Loucy (cell line): ENCODE measurements at regions not wholly inside any gene's neighbourhood (a gene's known extent, or its start where the extent isn't known, plus 50 kb on each side); places are given as distances from the start of the nearest gene placed in this dataset.

Experiments
- H2AFZ ChIP-seq: fragments of 200-600 bp; sonication (generic); 2 replicates; pipeline ENCODE4 v1.6.0; 2016; ENCODE audit warnings: antibody characterized with exemption, mild to moderate bottlenecking, low read length, moderate library complexity
- H3F3A ChIP-seq: fragments of 200-600 bp; 2 replicates; pipeline ENCODE4 v1.6.0; 2016; ENCODE audit warnings: antibody characterized with exemption, low read depth, mild to moderate bottlenecking
- H3K27me3 ChIP-seq: fragments of 200-600 bp; sonication (generic); 2 replicates; pipeline ENCODE4 v1.6.1; 2014; ENCODE audit warnings: low read length, mild to moderate bottlenecking; ENCODE audit not compliant: insufficient read depth, poor library complexity, severe bottlenecking
- H3K36me3 ChIP-seq: fragments of 200-600 bp; sonication (generic); 2 replicates; pipeline ENCODE4 v1.6.1; 2016; ENCODE audit warnings: low read length; ENCODE audit not compliant: insufficient read depth
- H3K4me1 ChIP-seq: fragments of 200-600 bp; sonication (generic); 2 replicates; pipeline ENCODE4 v1.5.1; 2014; ENCODE audit warnings: low read length, mild to moderate bottlenecking; ENCODE audit not compliant: insufficient read depth, poor library complexity, severe bottlenecking
- H3K4me2 ChIP-seq: fragments of 200-600 bp; sonication (generic); 2 replicates; pipeline ENCODE4 v1.6.0; 2014; ENCODE audit warnings: antibody characterized with exemption, low read length, low read depth, mild to moderate bottlenecking; ENCODE audit not compliant: poor library complexity, severe bottlenecking
- H3K4me3 ChIP-seq: fragments of 200-600 bp; sonication (generic); 2 replicates; pipeline ENCODE4 v1.5.1; 2014; ENCODE audit warnings: low read length, mild to moderate bottlenecking, mixed read lengths; ENCODE audit not compliant: poor library complexity, severe bottlenecking
- H3K79me2 ChIP-seq: fragments of 200-600 bp; sonication (generic); 2 replicates; pipeline ENCODE4 v1.6.1; 2014; ENCODE audit warnings: low read length; ENCODE audit not compliant: insufficient read depth
- H3K9ac ChIP-seq: fragments of 200-600 bp; sonication (generic); 2 replicates; pipeline ENCODE4 v1.6.0; 2014; ENCODE audit warnings: mild to moderate bottlenecking, low read depth, low read length, moderate library complexity; ENCODE audit not compliant: poor library complexity, severe bottlenecking
- H3K9me2 ChIP-seq: fragments of 200-600 bp; sonication (generic); replicated peaks from 2 replicates; pipeline ENCODE4 v1.6.1; 2016; ENCODE audit warnings: low read depth, low read length, mixed read lengths
- H3K9me3 ChIP-seq: fragments of 200-600 bp; sonication (generic); 2 replicates; pipeline ENCODE4 v1.6.1; 2014; ENCODE audit warnings: mild to moderate bottlenecking, antibody characterized with exemption, low read length, low read depth; ENCODE audit not compliant: insufficient read depth
- H4K20me1 ChIP-seq: fragments of 200-600 bp; sonication (generic); 2 replicates; pipeline ENCODE4 v1.6.0; 2014; ENCODE audit warnings: antibody characterized with exemption, low read length, mild to moderate bottlenecking; ENCODE audit not compliant: insufficient read depth, poor library complexity, severe bottlenecking
- CTCF ChIP-seq: fragments of 200-600 bp; sonication (generic); conservative IDR thresholded peaks from 2 replicates; pipeline ENCODE4 v1.5.1; 2014; ENCODE audit warnings: mild to moderate bottlenecking, antibody characterized with exemption, low read length
- EZH2phosphoT487 ChIP-seq: fragments of 200-600 bp; IDR thresholded peaks from 2 replicates; pipeline ENCODE4 v1.6.1; 2018; ENCODE audit warnings: antibody characterized with exemption, mild to moderate bottlenecking, moderate library complexity, borderline replicate concordance

GRCh38 chr6:80744213-80744612 is 637.7 kb downstream of the BCKDHB start:
- Histone ChIP-seq H3K9me2 (no peaks in the 10 kb centered on the region), H3F3A (no peaks in the 10 kb centered on the region), H3K27me3 (no peaks in the 10 kb centered on the region), H3K79me2 (no peaks in the 10 kb centered on the region), H3K4me2 (no peak overlapping the region), H3K4me1 (no peaks in the 10 kb centered on the region), H4K20me1 (no peaks in the 10 kb centered on the region), H3K4me3 (no peak overlapping the region), H3K36me3 (no peaks in the 10 kb centered on the region), H2AFZ (no peak overlapping the region), H3K9me3 (no peaks in the 10 kb centered on the region), H3K9ac (no peak overlapping the region)
- TF ChIP-seq EZH2phosphoT487 (no peak), CTCF (no peak)

GRCh38 chr6:80742481-80742880 is 636.0 kb downstream of the BCKDHB start:
- Histone ChIP-seq H3K9me3 (no peaks in the 10 kb centered on the region), H2AFZ (no peak overlapping the region)

GRCh38 chr6:80733641-80734040 is 627.2 kb downstream of the BCKDHB start:
- no peaks in the 10 kb centered on the region for H3K4me1 ChIP-seq
- no peak overlapping the region for H3K4me3 ChIP-seq
- H3K9me3 ChIP-seq: no peaks in the 10 kb centered on the region
- H3K79me2 ChIP-seq: no peaks in the 10 kb centered on the region
- no peaks in the 10 kb centered on the region for H4K20me1 ChIP-seq
- H2AFZ ChIP-seq: no peak overlapping the region
- no peaks in the 10 kb centered on the region for H3K9me2 ChIP-seq
- H3K4me2 ChIP-seq: no peak overlapping the region
- no peaks in the 10 kb centered on the region for H3F3A ChIP-seq
- no peaks in the 10 kb centered on the region for H3K27me3 ChIP-seq
- TF ChIP-seq EZH2phosphoT487: no peak
- no peak overlapping the region for H3K9ac ChIP-seq
- H3K36me3 ChIP-seq: no peaks in the 10 kb centered on the region

More at GRCh38 chr6:80742481-80742880, 636.0 kb downstream of the BCKDHB start:
- no peaks in the 10 kb centered on the region for H4K20me1 ChIP-seq
- no peak overlapping the region for H3K9ac ChIP-seq
- no peak overlapping the region for H3K4me3 ChIP-seq
- H3K9me2 ChIP-seq: no peaks in the 10 kb centered on the region
- TF ChIP-seq CTCF (peak; percentile 79), EZH2phosphoT487 (no peak)
- no peaks in the 10 kb centered on the region for H3F3A ChIP-seq
- H3K79me2 ChIP-seq: no peaks in the 10 kb centered on the region
- no peaks in the 10 kb centered on the region for H3K27me3 ChIP-seq
- no peaks in the 10 kb centered on the region for H3K36me3 ChIP-seq
- H3K4me2 ChIP-seq: no peak overlapping the region
- no peaks in the 10 kb centered on the region for H3K4me1 ChIP-seq

GRCh38 chr6:80728830-80729229 is 622.4 kb downstream of the BCKDHB start:
- Histone ChIP-seq H3K4me2 (no peak overlapping the region), H3K9me3 (no peaks in the 10 kb centered on the region), H3K27me3 (no peaks in the 10 kb centered on the region), H4K20me1 (no peaks in the 10 kb centered on the region), H3K4me1 (peaks cover 13% of the 10 kb centered on the region), H3K36me3 (no peaks in the 10 kb centered on the region), H3K4me3 (no peak overlapping the region), H3K79me2 (no peaks in the 10 kb centered on the region), H3K9ac (no peak overlapping the region), H3F3A (no peaks in the 10 kb centered on the region), H2AFZ (no peak overlapping the region), H3K9me2 (no peaks in the 10 kb centered on the region)
- TF ChIP-seq EZH2phosphoT487: no peak
- TF ChIP-seq CTCF: no peak
